ENCODE measurements at regions not wholly inside any gene's neighbourhood (a gene's known extent, or its start where the extent isn't known, plus 50 kb on each side); places are given as distances from the start of the nearest gene placed in this dataset.

DNA sequence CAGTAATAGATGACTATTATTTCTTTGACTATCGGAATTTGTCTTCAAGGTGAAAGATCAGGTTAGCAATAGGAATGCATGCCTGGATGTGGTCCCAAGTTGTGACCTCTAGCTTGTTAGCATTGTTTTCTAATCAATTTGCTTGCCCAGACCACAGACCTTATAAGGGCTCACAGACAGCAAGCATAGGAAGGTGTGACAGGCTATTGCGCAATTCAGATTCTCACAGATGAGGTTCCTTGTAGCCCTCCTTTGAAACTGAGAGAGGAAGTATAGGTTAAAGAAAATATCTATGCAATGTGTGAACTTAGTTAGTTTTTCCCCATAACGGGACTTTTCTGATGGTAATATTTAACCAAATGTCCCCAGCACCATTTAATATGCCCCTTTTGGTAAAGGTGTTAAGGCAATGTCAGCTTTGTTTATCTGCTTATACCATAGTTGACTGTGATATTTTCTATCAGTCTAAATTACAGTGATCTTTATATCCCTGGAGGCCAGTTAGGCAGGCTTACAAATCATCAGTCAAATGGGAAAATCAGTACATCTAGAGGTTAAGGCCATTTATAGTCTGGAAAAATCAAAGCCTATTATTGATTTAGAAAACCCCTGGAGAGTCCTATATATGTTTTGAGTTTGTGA, 168.1 kb upstream of the MBNL1 start:
- Histone ChIP-seq H3K27ac (no peak overlapping the region), H3K4me3 (no peak overlapping the region), H3K27me3 (no peaks in the 10 kb centered on the region), H3K4me1 (no peaks in the 10 kb centered on the region), H3K9me3 (no peaks in the 10 kb centered on the region), H3K36me3 (ENCODE audit: low read depth, missing control alignments) (no peaks in the 10 kb centered on the region)
- WGBS, 2 donors = 90 to 92% methylated on average over 3 of the region's 3 CpGs
- TF ChIP-seq, protein P1, sequence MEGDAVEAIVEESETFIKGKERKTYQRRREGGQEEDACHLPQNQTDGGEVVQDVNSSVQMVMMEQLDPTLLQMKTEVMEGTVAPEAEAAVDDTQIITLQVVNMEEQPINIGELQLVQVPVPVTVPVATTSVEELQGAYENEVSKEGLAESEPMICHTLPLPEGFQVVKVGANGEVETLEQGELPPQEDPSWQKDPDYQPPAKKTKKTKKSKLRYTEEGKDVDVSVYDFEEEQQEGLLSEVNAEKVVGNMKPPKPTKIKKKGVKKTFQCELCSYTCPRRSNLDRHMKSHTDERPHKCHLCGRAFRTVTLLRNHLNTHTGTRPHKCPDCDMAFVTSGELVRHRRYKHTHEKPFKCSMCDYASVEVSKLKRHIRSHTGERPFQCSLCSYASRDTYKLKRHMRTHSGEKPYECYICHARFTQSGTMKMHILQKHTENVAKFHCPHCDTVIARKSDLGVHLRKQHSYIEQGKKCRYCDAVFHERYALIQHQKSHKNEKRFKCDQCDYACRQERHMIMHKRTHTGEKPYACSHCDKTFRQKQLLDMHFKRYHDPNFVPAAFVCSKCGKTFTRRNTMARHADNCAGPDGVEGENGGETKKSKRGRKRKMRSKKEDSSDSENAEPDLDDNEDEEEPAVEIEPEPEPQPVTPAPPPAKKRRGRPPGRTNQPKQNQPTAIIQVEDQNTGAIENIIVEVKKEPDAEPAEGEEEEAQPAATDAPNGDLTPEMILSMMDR (IDR thresholded peaks at IDR 0.05) = no peak
- no peak for TF ChIP-seq POLR2A (IDR thresholded peaks at IDR 0.05)
- no peak for DNase-seq
- intact Hi-C loops (cut with DNase I; ENCODE audit: low total_unique reads) = no loop called here

DNA sequence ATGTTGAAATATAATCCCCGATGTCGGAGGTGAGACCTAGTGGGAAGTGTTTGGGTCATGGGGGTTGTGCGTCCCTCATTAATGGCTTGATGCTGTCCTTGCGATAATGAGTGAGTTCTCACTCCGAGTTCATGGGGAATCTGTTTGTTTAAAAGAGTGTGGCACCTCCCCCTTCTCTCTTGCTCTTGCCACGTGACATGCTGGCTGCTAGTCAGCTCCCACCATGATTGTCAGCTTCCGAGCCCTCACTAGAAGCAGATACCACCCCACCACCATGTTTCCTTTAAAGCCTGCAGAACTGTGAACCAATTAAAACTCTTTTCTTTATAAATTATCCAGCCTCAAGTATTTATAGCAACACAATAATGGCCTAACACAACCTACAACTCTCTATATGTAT, 166.3 kb upstream of the MBNL1 start:
- Histone ChIP-seq H3K27ac (no peak overlapping the region), H3K4me3 (no peak overlapping the region), H3K4me1 (no peaks in the 10 kb centered on the region), H3K36me3 (ENCODE audit: low read depth, missing control alignments) (no peaks in the 10 kb centered on the region), H3K9me3 (no peaks in the 10 kb centered on the region), H3K27me3 (no peaks in the 10 kb centered on the region)
- 85 to 87% methylated on average over 7 of the region's 7 CpGs for WGBS, 2 donors
- no peak for DNase-seq
- no peak for TF ChIP-seq POLR2A (IDR thresholded peaks at IDR 0.05)
- TF ChIP-seq, protein P1 (IDR thresholded peaks at IDR 0.05) = no peak
- intact Hi-C loops (cut with DNase I; ENCODE audit: low total_unique reads) = no loop called here

DNA sequence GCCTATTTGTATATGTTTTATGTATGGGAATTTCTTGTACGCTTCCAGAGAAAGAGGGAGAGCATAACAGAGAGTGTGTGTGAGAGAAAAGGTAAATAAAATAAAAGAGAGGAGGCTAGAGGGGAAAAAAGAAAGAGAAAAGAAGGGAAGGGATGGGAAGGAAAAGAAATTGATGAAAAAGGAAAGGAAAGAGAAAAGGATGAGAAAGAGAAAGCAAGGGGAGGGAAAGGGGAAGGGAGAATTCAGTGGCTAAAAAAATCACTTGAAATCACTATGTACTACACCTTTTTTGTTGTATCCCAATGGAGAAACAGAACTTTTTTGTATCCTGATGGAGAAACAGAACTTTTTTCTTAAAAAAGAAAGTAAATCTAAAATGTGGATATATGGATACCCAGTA, 165.5 kb upstream of the MBNL1 start:
- H3K9me3 ChIP-seq = no peaks in the 10 kb centered on the region
- intact Hi-C loops (cut with DNase I; ENCODE audit: low total_unique reads) = no loop called here
- WGBS, 2 donors = 80 to 94% methylated on average over 1 of the region's 1 CpG
- no peaks in the 10 kb centered on the region for H3K36me3 ChIP-seq (ENCODE audit: low read depth, missing control alignments)
- no peaks in the 10 kb centered on the region for H3K27me3 ChIP-seq
- no peak for TF ChIP-seq POLR2A (IDR thresholded peaks at IDR 0.05)
- TF ChIP-seq, protein P1 (IDR thresholded peaks at IDR 0.05) = no peak
- no peak overlapping the region for H3K27ac ChIP-seq
- no peak for DNase-seq
- no peaks in the 10 kb centered on the region for H3K4me1 ChIP-seq
- no peak overlapping the region for H3K4me3 ChIP-seq

DNA sequence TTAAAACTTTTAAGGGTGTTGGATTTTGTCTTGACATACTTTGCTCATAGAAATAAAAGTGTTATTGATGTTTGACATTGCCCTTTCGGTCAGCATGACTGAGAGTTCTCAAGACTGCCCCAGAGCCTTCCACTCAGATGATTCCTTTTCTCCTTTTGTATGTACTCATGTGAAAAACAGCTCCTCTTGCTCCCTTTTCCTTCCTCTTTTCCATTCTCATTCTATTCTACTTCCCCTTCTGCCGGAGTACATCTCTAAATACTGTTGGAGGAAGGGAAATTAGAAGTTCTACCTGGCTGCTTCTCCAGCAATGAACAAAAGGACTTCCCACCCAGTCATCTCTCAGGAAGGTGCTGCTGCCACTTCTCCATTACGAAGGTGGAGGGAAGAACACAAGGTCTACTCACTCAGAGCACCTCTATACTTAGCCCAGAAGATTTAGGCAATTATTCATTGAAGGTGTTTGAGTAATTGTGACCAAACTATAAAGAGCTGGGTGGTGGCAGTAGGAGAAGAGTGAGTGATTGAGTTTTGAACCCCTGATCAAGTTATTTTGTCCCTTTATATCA, 163.8 kb upstream of the MBNL1 start:
- H3K27ac ChIP-seq = no peak overlapping the region
- no peaks in the 10 kb centered on the region for H3K9me3 ChIP-seq
- H3K4me1 ChIP-seq = no peaks in the 10 kb centered on the region
- intact Hi-C loops (cut with DNase I; ENCODE audit: low total_unique reads) = no loop called here
- no peak overlapping the region for H3K4me3 ChIP-seq
- no peaks in the 10 kb centered on the region for H3K27me3 ChIP-seq
- DNase-seq = no peak
- no peaks in the 10 kb centered on the region for H3K36me3 ChIP-seq (ENCODE audit: low read depth, missing control alignments)
- TF ChIP-seq, protein P1 (IDR thresholded peaks at IDR 0.05) = no peak
- TF ChIP-seq POLR2A (IDR thresholded peaks at IDR 0.05) = no peak
- WGBS, 2 donors = 82 to 84% methylated on average over 3 of the region's 3 CpGs

DNA sequence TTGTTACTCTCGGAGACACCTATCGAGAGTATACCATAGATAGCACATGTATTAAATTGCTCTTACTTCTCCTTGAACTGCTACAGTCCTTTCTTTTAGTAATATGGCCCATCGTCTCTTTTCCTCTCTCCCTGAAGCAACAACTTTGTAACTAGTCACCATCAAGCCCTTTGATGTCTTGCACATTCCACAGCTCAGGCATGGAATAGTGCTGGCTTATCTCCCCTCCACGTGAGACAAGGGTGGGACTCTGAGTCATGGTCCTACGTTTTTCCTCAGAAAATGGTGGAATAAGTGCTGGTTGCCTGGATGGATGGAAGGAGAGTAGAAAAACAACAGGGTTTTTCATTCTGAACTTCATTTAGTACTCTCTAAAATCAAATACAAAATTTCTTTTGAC, 163.3 kb upstream of the MBNL1 start:
- Histone ChIP-seq H3K4me3 (no peak overlapping the region), H3K27ac (no peak overlapping the region), H3K27me3 (no peaks in the 10 kb centered on the region), H3K4me1 (no peaks in the 10 kb centered on the region), H3K9me3 (no peaks in the 10 kb centered on the region), H3K36me3 (ENCODE audit: low read depth, missing control alignments) (no peaks in the 10 kb centered on the region)
- intact Hi-C loops (cut with DNase I; ENCODE audit: low total_unique reads) = no loop called here
- WGBS, 2 donors = 74 to 82% methylated on average over 5 of the region's 5 CpGs
- no peak for TF ChIP-seq POLR2A (IDR thresholded peaks at IDR 0.05)
- TF ChIP-seq, protein P1 (IDR thresholded peaks at IDR 0.05) = no peak
- DNase-seq = no peak
